GM21528 (cell line): ENCODE measurements at regions not wholly inside any gene's neighbourhood (a gene's known extent, or its start where the extent isn't known, plus 50 kb on each side); places are given as distances from the start of the nearest gene placed in this dataset.

ENCODE experiments used
- ATAC-seq: cut with Tn5 transposase; IDR thresholded peaks from one replicate; pipeline ENCODE4 v1.9.1; 2021; ENCODE audit warnings: mild to moderate bottlenecking, moderate library complexity; ENCODE audit not compliant: unreplicated experiment, low FRiP score

DNA sequence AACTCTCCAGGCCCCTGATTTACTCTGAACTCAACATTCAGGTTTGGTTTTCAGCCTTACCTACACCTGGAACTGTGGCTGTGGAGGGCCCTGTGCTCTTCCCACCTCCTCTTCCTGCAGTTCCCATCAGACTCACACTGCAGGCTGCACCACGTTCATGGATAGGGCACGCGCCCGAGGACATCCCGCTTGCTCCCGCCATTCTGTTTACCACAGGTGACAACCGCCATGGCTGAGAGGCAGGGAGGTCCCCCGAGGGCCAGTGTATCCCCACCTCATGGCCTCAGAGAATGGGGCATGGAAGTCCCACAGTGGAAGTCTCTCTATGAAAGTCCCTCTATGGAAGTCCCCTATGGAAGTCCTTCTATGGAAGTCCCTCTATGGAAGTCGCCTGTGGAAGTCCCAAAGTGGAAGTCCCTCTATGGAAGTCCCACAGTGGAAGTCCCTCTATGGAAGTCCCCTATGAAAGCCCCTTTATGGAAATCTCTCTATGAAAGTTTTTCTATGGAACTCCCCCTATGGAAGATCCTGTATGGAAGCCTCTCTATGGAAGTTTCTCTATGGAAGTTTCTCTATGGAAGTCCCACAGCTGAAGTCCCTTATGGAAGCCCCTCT lies 358.4 kb upstream of the SALL3 start:
- no peak for ATAC-seq

DNA sequence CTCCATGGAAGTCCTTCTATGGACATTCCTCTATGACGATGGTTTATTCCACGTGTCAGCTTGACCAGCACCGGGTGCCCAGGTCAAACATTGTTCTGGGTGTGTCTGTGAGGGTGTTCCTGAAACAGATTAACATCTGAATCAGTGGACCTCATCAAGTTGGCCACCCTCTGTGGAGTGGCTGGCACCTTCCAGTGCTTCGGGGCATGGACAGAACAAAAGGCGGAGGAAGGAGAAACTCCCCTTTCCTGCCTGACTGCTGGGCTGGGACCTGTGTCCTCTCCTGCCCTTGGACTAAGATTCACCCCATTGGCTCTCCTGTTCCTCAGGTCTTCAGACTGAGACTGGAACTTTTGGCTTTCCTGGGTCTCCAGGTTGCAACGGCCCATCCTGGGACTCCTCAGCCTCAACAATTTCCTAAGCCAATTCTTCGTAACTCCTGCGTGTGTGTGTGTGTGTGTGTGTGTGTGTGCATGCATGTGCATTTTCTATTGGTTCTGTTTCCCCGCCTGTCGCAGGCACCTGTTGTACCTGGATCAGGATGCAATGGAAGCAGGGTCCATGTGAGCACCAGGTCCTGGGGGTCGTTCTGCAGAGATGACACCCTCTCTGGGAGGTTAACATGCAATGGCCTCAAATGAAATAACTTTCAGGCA lies 357.2 kb upstream of the SALL3 start:
- ATAC-seq, result no peak

DNA sequence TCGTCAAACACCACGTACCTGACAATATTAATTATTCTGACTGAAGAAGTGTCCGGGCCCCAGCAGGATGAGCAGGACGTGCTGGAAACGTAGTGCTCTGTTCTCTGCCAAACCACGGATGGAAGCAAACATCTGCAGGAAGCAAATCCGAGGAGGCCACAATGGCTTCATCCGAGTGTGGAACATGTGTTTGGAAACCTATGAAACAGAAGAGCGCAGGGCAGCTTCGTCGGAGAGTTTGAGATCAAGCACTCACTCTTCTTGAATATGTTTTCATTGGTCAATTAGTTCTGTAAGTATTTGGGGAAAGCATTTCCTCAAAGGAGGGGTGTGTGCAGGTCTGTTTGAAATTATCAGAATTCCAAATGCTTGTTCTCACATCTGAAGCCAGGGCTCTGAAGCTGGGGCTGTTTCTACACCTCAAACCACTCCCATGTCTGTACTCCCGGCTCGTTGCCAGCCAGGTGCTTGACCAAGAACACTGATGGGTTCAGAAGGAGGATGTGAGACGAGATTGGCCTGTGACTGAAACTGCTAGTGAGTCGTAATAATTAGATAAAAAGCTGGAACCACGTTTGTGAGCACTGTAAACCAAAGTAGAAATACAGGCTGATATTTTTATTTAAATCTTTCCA lies 356.6 kb upstream of the SALL3 start:
- no peak for ATAC-seq

DNA sequence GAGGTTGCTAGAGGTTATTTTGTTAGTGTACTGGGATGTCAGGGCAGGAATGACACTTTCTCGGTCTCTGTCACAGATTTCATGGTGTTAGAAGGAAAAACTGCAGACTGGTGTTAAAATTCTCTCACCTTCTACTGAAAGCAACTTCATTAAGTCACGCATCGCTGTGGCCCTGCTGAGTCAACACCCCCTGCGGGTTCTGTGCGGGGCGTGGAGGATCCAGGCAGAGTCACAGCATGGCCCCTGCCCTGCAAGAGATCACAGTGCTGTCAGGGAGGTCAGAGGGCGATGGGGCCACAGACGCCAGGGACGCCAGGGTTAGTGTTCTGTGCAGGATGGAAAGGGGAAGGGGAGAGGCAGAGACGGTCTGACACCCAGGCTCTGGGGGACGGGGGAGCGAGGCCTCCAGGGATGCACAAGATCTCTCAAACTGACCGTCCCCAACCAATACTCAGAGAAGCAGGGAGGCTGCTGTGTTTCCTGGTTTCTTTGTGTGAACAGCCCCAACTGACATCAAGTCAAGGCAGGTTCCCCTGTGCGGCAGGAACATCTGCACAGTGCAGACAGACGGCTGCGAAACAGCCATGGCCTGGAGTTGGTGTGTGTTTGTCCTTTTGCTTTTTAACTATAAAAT lies 354.9 kb upstream of the SALL3 start:
- ATAC-seq, result no peak

DNA sequence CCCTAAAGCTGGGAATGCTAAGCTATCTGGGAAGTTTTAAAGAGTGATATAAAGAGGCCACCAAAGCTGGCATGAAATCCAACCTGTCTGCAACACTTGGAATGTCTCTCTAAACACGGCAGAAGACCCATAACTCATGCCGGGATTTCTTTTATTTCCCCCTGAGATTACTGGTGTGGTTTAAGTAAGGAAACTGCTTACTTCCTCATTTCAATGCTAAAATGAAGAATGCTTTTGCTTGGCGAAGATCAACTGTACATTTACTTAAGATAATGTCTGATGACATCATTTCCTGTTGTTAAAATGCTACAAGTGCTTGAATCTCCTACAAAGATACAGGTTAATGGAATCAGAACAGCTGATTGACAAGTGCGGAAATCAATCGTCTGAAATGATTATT lies 353.8 kb upstream of the SALL3 start:
- ATAC-seq, result no peak

DNA sequence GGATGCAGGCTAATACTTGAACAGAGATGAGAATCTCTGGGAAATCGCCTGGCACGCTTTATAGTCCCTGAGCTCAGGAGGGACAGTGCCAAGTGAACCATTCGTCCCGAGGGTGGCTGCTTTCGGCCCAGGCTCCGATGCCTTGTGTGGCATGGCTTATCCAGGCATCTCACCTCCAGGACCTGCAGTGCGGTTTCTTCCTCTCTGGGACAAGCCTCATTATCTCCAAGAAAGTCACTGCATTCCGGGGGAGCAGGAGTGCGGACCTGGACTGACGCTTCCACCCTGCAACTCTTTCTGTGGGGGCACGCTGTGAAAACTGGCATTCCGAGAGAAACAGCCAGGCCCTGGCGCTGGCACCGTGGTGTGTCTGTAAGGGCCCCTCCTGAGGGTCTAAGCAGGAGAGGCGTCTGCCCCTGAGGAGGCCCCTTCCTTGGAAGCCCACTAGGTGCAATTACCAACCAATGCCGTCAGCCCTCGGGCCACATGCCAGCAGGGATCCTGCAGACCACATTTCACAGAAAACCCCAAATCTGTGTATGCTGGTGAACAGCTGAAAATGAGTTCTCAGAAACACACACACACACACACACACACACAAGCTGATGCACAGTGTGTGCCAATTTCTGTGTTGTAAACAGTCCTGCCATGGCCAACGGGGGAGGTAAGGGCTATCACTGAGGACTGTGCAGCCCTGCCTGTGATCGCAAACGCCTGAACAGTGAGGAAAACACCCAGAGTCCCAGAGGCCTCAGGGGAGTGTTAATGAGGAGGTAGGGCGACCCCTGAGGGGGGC lies 351.9 kb upstream of the SALL3 start:
- ATAC-seq, result no peak

DNA sequence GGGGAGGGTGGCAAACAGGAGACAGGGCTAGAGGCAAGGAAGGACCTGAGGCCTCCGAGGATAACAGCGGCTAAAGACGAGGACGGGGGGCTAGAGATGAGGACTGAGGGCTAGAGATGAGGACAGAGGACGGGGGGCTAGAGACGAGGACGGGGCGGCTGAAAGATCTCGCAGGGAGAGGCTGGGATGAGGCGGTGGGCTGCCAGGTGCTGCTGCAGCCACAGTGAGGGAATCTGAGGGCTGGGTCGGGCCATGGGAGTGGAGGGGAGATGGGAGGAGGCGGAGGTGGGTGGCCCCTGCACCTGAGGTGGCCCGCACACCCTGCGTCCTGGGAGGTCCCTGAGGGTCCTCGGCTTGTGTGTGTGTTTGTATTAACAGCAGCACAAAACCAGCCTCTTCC lies 350.2 kb upstream of the SALL3 start:
- ATAC-seq, result no peak

DNA sequence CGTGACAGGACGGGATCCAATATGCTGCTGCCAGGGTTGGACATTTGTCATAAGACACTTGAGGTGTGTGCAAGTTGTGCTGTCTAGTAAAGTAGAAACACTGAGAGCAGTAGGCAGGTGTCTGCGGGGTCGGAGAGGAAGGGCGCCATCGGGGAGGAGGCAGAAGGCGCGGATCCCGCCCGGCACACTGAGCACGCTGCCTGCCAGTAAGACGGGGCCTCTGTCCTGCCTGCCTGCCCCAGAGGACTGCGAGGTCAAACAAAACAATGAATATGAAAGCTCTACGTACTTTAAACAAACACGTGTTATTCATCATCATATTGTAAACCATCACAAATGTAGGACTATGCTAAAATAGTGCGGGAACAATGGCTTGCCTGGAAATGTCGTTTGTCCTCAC lies 349.3 kb upstream of the SALL3 start:
- no peak for ATAC-seq

DNA sequence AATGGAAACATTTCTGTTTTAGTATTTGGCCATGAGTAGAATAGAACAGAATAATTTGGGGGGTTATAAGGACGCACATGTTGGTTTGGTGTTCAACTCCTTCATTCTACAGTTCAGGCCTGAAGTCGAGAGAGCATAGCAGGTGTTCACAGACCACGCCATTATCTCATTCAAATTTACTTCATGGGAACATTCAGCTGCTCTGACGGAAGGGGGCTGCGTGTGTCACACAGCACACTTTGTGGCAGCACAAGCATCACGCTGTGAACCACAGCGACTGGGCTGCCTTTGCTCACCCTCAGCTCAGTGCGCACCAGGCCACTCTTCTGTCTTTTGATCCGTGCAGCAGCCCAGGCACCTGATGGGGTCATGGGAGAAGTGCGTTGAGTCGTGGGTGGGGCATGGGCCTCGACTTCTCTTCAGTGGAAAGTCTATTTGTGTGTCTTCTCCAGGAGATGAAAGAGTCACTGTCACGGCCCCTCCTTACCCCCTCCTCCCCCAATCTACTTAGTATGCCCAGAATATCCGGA lies 348.6 kb upstream of the SALL3 start:
- ATAC-seq, result no peak

DNA sequence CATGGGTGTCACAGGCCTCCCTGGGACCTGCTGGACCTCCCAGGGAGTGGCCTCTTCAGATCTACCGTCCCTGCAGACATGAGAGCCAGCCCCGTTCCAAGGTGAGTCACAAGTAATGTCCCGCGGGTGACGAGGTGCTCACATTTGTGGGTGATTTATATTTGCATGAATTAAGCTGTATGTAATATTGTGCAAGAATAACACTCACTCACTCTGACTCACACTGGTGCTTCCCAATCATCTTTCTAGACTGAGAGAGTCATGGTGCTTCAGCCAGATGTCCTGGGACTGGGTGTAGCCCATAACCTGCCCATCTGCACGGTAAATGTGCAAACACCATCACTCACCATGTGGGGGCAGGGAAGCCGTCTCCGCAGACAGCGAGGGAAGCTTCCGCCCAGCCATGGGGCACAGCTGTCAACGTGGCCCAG lies 347.5 kb upstream of the SALL3 start:
- no peak for ATAC-seq

DNA sequence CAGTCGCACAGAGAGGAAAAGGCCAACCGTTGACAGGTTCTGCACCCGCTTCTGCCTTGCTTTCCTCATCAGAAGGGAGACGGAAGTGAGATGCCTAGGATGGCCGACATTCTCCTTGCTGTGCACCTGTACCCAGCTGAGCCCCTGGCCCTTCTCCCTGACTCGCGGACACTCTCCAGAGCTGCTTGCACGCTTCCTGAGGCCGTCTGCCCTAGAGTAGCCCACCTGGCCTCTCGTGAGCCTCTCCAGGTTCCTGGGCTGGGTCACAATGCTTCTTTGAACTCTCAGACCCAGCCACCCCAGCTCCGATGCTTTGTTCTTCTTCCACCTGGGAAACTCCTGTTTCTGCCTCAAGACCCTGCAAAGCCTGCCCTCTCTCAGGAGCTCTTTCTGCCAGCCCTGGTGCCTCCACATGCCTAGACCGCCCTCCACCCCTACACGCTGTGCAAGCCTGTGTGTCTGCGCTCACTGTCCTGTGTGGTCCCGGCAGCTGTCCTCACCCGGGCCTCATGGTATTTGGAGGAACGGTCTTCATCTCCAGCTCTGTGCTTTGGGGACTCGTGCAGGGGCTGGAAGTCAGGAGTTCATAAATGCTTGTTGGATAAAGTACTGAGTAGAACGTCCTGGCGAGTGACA lies 345.4 kb upstream of the SALL3 start:
- no peak for ATAC-seq

DNA sequence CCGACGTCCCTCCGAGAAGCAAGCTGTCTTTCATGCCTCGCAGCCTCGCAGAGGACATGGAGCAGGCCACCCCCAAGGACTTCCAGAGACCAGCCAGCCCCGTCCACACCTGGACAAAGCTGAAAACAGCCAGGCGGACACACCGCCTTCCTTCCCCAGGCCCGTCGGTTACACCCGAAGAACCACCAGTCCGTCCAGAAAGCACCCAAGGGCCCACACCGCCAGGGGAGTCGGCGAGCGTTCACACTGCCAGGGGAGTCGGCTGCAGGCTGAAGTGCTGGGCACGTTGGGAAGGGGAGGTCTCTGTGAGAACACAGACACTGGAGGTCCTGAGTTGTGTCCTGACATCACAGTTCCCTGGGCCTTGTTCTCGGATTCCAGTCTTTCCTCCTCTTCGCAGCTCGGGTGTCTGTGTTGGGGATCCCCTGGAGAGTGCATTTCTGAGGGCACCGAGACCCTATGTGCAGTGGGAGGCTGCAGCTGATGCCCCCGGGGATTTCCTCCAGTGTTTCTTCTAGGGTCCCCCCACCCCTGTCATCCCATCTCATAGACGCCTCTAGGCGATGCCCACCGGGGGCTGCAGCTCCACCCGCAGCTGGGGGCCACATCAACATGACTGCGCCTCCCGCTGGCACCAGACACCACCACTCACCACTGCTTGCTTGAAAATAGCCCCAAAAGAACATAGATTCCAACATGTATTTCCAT lies 344.4 kb upstream of the SALL3 start:
- ATAC-seq, result no peak

DNA sequence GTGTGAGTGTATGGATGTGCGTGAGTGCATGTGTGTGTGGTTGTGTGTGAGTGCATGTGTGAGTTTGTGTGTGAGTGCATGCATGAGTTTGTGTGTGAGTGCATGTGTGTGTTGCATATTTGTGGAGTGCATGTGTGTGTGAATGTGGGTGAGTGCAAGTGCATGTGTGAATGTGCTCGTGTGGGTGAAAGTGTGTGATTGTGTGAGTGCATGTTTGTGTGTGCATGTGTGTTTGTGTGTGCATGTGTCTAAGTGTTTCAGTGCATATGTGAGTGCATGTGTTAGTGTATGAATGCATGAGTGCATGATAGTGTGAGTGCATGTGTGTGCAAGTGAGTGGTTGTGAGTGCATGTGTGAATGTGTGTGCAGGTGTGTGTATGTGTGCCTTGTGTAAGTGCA lies 343.4 kb upstream of the SALL3 start:
- no peak for ATAC-seq

DNA sequence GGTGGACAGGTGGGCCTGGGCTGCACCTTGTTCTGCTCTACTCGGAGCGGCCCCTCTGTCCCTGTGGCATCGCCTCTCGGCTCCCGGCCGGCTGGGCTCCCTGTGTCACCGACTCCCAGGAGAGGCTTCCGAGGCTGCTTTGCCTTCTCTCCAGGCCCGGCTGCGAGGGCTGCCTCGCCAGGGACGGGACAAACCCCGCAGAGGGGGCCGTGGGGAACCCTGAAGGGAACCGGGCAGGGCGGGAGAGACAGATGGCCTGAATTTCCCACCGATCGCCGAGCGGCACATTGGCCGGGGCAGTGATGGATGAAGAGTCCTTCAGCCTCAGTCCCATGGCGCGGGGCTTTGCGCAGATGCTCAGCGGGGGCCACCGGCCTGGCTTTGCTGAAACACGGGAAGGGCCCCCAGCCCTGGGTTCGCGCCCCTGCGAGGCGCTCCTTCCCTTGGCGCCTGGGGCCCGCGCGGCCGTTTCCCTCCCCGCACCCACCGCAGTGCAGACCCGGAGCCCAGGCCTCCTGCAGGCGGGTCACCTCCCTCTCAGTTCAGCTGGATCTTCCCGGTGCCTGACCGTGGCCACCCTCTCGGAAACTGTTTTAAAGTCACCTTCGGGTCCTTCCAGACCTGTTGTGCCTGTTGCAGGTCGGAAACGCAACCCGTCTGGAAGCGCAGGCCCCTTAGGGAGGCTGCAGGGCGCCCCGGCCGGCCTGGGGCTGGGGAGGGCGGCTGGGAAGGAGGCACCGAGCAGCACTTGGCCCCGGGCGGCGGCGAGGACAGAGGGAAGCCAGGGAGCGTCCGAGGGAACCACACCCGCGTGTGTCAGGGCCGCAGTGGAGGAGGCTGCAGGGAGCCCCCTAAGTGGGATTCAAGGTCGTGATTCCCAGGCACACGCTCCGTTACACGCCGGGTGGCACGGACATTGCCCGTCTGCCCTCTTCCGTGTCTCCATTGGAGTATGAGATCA lies 341.9 kb upstream of the SALL3 start:
- ATAC-seq, result no peak

DNA sequence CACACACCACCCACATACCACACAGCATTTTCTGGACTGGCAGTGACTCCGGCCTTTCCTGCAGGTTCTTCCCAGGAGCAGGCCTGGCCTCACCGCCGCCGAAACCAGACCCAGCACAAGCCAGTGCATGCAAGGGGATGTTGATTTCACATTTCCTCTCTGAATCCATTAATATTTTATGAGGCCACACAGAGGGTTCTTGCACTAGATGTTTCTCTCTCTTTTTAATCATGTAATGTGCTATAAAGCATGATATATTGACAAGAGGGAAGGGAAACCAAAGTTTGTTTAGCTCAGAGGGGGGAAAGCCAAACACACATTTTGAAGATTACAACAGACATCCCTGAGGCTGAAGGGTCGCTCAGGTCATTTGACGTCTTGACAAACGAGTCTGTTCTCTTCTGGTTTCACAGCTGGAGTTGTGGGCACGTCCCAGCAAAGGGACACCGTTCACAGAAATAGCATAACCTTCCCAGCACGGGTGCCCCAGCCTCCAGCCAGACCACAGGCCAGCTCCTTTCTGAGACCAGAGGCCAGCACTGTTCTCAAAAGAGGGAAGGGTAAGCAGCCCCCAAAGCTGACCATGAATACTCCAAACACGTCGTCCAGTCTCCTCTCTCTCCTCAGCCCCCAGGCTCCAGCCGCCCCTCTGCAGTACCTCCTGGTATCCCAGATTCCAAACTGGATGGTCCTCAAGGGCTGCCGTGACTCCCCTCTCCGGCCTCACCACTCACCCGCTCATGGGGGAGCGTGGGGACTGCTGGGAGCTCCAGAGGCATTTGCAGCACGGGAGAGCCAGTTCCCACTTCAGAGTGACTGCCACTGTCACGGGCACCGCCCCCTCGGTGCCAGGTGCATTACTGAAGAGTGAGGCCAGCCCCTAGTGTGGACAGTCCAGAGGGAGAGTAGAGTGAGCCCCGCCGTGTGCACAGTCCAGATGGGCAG lies 340.3 kb upstream of the SALL3 start:
- ATAC-seq, result no peak

DNA sequence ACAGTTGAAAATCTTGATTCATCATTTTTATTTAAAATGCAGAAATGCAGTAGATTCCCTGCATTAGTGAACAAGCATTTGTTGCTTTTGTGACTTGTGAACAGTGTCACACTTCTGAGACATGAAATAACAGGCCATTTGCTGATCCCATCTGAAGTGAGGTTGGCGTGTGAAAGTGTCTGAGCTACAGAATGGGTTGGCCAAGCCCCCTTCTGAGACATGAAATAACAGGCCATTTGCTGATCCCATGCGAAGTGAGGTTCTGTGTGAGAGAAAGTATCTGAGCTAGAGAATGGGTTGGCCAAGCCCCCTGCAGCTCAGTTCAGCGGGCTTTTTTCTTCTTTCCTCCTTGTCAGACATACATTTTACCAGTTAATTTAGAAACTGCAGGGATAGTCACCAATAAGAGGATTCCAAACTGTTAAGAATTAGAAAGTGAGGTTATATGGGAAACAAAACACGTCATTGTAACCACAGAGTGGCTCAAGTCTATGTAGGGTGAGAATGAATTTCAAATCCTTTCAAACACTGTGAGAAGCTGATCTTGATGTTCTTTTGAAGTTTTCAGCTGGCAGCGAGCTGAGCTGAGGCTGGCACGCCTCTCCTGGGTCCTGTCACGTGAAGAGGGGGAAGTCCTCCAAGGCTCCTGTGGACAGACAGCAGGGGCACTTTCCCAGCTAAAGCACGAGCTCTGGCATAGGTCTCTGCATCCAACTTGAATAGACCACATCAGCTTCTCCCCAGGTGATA lies 339.2 kb upstream of the SALL3 start:
- no peak for ATAC-seq
